Lower leg skin (tissue), 3 donors: ENCODE measurements at regions not wholly inside any gene's neighbourhood (a gene's known extent, or its start where the extent isn't known, plus 50 kb on each side); places are given as distances from the start of the nearest gene placed in this dataset.

Experiments used
- POLR2A ChIP-seq, 2 donors: fragments of 450-650 bp; IDR thresholded peaks; one replicate each; pipeline ENCODE4 v1.6.1; 2016 to 2017; ENCODE audit warnings: antibody characterized with exemption in 2 of 2, mild to moderate bottlenecking in 1 of 2, moderate library complexity in 1 of 2
- TF ChIP-seq, protein P1 (sequence below), 3 donors: fragments of 450-650 bp; IDR thresholded peaks; one replicate each; pipeline ENCODE4 v1.5.1; 2016; ENCODE audit warnings: antibody characterized with exemption in 3 of 3, mild to moderate bottlenecking in 3 of 3, moderate library complexity in 2 of 3

DNA sequence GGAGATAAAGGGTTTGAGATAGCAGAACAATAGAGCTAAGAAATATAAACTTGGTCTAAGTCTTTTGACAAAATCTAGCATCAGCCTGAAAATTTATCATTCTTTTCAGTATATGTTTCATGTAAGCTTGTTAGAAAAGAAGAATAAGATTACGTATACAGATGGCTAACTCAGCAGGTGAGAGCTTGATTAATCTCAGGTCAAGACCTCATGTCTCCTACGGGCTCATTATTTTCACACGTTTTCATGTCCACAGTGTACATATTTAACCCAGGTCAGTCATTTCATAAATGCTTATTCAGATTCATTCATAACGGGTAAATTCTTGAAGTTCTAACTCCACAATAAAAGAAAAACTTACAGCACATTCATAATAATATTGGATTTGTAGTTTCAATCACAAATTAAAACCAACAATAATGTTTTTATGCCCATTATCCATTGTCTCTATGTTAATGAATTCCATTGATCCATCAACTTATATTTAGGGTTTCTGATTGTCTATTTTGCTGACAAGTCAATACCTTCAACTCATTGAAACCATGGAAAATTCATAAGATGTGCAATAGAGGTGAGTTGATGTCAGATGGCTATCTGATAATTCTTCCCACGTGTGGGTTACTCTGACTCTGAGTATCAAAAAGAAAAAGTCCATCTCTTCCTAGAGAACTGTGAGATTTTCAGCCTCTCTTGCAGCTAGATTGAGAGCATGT is 102.6 kb downstream of the CASP12 start:
- TF ChIP-seq, protein P1, sequence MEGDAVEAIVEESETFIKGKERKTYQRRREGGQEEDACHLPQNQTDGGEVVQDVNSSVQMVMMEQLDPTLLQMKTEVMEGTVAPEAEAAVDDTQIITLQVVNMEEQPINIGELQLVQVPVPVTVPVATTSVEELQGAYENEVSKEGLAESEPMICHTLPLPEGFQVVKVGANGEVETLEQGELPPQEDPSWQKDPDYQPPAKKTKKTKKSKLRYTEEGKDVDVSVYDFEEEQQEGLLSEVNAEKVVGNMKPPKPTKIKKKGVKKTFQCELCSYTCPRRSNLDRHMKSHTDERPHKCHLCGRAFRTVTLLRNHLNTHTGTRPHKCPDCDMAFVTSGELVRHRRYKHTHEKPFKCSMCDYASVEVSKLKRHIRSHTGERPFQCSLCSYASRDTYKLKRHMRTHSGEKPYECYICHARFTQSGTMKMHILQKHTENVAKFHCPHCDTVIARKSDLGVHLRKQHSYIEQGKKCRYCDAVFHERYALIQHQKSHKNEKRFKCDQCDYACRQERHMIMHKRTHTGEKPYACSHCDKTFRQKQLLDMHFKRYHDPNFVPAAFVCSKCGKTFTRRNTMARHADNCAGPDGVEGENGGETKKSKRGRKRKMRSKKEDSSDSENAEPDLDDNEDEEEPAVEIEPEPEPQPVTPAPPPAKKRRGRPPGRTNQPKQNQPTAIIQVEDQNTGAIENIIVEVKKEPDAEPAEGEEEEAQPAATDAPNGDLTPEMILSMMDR (IDR thresholded peaks at IDR 0.05), result no peak
- no peak for TF ChIP-seq POLR2A (IDR thresholded peaks at IDR 0.05)
